ENCODE measurements at regions not wholly inside any gene's neighbourhood (a gene's known extent, or its start where the extent isn't known, plus 50 kb on each side); places are given as distances from the start of the nearest gene placed in this dataset.

DNA sequence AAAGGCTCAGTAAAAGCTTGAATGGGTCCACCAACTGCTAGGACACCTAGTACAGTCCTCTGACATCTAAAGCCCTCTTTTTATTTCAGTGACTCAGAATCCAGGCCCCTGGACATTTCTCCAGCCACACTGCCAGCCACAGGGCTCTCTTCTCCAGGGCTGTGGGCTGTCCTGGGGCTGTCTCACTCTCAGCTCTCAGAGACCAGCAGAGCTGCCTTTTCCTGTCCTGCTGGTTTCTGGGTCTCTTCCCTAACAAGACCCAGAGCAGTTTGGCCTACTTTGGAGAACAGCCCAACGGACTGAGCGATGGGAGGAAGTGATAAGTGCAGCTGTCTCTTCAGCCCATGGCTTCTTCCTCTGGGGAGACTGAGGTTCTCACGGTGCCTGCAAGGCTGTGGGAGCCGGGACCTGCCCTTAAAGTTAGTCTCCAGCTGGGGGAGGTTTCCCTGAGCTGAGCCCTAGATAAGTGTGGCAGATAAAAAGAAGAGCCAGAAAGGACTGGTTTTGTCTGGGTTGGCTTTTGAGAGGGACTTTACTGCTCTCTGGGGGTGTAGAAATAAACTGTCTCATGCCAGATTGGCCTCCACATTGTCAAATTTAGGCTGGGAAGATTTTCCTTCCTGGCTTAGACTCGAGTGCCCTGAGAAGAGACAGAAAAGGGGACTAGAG is 979.8 kb downstream of the VRK1 start:
- TF ChIP-seq, protein P1, sequence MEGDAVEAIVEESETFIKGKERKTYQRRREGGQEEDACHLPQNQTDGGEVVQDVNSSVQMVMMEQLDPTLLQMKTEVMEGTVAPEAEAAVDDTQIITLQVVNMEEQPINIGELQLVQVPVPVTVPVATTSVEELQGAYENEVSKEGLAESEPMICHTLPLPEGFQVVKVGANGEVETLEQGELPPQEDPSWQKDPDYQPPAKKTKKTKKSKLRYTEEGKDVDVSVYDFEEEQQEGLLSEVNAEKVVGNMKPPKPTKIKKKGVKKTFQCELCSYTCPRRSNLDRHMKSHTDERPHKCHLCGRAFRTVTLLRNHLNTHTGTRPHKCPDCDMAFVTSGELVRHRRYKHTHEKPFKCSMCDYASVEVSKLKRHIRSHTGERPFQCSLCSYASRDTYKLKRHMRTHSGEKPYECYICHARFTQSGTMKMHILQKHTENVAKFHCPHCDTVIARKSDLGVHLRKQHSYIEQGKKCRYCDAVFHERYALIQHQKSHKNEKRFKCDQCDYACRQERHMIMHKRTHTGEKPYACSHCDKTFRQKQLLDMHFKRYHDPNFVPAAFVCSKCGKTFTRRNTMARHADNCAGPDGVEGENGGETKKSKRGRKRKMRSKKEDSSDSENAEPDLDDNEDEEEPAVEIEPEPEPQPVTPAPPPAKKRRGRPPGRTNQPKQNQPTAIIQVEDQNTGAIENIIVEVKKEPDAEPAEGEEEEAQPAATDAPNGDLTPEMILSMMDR (IDR thresholded peaks at IDR 0.05), result no peak
- no peak for TF ChIP-seq ZFX (IDR thresholded peaks at IDR 0.05; ENCODE audit: borderline replicate concordance)
- no peak overlapping the region for H3K27ac ChIP-seq

DNA sequence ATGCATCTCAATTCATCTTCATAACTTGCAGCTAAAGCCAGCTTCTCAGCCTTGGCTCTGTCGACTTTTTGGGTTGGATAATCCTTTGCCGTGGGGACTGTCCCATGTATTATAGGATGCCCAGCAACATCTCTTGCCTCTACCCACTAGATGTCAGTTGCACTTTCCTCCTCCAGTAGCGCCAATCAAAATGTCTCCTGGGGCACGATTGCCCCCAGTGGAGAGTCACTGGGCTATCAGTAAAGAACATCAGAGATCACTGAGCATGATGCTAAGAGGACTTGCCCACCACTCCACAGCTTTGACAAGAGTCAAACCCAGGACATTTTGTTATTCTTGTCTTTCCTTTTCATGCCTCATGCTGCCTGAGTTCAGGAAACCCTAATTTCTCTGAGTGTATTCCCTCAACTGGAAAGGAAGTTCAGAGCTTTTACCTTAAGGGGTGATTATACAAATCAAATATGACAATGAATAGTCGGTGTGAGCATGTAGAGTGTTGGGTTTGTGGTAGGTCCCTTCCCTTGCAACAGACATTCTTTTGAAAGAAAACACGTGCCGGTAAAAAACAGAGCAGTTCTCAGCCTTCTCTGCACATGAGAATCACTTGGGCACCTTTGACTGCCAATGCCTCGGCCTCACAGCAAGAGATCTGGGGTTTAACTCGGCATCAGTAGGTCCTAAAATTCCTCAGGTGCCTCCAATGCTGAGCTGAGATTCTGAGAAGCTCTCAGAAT is 980.6 kb downstream of the VRK1 start:
- no peak overlapping the region for H3K27ac ChIP-seq
- TF ChIP-seq ZFX (IDR thresholded peaks at IDR 0.05; ENCODE audit: borderline replicate concordance), result no peak
- TF ChIP-seq, protein P1 (IDR thresholded peaks at IDR 0.05), result no peak

DNA sequence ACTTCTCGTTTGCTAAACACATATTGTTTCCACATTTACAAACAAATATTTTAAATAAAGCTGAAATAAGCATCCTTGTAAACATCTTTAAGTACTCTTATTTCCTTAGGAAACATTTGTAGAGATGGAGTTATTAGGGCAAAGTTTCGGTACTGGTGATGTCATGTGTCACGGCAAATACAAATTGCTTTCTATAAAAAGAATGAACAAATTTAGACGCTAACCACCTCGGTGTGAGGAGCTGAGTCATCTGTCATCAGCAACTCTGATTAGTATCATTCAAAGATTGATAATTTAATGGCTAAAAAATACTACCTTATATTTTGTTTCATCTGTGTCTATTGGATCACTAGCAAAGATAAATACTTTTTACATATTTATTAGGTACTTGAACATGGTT is 982.0 kb downstream of the VRK1 start:
- TF ChIP-seq ZFX (IDR thresholded peaks at IDR 0.05; ENCODE audit: borderline replicate concordance), result no peak
- TF ChIP-seq, protein P1 (IDR thresholded peaks at IDR 0.05), result no peak
- no peak overlapping the region for H3K27ac ChIP-seq

DNA sequence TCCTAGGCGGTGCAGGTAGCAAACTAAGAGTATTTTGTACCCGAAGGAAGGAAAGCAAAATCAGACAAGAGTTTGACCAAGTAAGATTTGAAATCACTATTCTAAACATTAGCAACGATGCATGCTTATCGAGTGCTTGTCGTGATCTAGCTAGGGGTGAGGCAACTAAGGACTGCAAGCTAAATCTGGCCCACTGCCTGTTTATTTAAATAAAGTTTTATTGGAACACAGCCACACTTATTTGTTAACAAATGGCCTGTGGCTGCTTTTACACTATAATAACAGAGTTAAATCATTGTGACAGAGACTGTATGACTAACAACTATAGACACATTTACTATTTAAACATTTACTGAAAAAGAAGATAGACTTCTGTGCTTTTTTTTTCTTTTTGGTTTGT is 983.6 kb downstream of the VRK1 start:
- TF ChIP-seq, protein P1 (IDR thresholded peaks at IDR 0.05), result no peak
- no peak for TF ChIP-seq ZFX (IDR thresholded peaks at IDR 0.05; ENCODE audit: borderline replicate concordance)
- no peak overlapping the region for H3K27ac ChIP-seq

DNA sequence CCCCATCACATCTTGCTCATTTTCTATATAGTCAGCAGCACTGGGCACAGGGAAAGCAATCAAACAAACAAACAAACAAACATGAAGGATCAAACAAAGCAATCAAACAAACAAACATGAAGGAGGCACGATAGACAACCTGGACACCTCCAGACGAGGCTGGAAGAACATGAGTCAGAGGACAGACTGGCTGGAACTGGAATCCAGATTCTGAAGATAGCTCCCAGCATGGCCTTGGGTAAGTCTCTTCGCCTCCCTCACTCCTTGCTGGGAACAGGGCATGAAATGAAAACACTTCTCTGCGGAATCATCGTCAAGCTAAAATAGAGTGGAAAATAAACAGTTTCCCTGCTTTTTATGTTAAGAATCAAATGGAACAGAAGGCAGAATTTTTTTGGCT is 984.8 kb downstream of the VRK1 start:
- TF ChIP-seq, protein P1 (IDR thresholded peaks at IDR 0.05), result no peak
- no peak for TF ChIP-seq ZFX (IDR thresholded peaks at IDR 0.05; ENCODE audit: borderline replicate concordance)
- H3K27ac ChIP-seq, result no peak overlapping the region

DNA sequence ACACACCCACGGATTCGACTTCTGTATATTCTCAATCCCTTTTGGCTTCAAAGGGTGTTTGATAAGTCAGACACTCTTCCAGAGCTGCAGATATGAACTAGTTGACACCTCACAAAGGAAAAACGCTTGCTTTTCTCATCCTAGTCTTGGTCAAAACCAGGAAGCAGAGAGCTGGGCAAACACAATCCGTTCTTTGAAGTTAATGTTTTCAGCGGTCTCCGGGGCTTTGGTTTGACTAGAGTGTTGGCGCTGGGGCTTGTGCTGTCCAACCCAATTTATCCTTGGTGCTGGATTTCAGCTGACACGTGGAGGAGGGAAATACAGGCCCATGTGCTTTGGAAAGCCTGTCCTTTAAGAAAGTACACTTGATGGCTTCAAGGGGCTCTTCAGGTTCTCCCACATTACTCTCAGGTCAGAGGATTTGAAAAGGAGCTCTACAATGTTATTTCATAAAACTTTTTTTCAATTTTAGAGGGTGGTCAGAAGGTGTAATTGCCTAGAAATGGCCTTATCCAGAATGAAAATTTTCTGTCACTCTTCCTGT is 985.8 kb downstream of the VRK1 start:
- H3K27ac ChIP-seq, result no peak overlapping the region
- TF ChIP-seq, protein P1 (IDR thresholded peaks at IDR 0.05), result no peak
- TF ChIP-seq ZFX (IDR thresholded peaks at IDR 0.05; ENCODE audit: borderline replicate concordance), result no peak

DNA sequence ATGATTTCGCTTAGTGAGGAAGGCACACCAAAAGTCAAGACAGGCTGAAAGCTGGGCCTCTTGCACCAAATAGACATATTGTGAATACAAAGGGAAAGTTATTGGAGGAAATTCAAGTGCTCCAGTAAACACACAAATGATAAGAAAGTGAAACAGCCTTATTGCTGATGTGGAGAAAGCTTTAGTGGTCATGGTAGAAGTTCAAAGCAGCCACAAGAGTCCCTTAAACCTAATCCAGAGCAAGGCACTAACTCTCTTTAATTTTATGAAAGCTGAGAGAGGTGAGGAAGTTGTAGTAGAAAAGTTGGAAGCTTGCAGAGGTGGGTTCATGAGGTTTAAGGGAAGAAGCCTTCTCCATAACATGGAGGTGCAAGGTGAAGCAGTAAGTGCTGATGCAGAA is 988.3 kb downstream of the VRK1 start:
- TF ChIP-seq, protein P1 (IDR thresholded peaks at IDR 0.05), result no peak
- no peak for TF ChIP-seq ZFX (IDR thresholded peaks at IDR 0.05; ENCODE audit: borderline replicate concordance)
- no peak overlapping the region for H3K27ac ChIP-seq
